Liver (tissue), 8 donors: ENCODE measurements at regions not wholly inside any gene's neighbourhood (a gene's known extent, or its start where the extent isn't known, plus 50 kb on each side); places are given as distances from the start of the nearest gene placed in this dataset.

Experiments
- DNase-seq: peaks from one replicate; pipeline ENCODE4 v3.0.0-alpha.2; 2017; ENCODE audit warnings: low spot score
- H3K27ac ChIP-seq, 2 donors: one replicate each; pipeline ENCODE4 v1.7.0; 2013; ENCODE audit warnings: inconsistent platforms in 2 of 2, low read length in 2 of 2, control low read depth in 1 of 2, low read depth in 1 of 2, mild to moderate bottlenecking in 1 of 2
- H3K27me3 ChIP-seq, 4 donors: one replicate each; pipeline versions ENCODE4 v1.6.1 to v1.7.0; 2013; ENCODE audit warnings: low read length in 3 of 4, inconsistent platforms in 1 of 4, mild to moderate bottlenecking in 1 of 4, moderate library complexity in 1 of 4; ENCODE audit not compliant: control insufficient read depth in 4 of 4, insufficient read depth in 4 of 4
- H3K36me3 ChIP-seq, 4 donors: one replicate each; pipeline versions ENCODE4 v1.6.1 to v1.7.0; 2013; ENCODE audit warnings: low read length in 3 of 4, mild to moderate bottlenecking in 3 of 4, low read depth in 1 of 4, moderate library complexity in 1 of 4; ENCODE audit not compliant: control insufficient read depth in 4 of 4, insufficient read depth in 3 of 4
- H3K4me1 ChIP-seq, 4 donors: one replicate each; pipeline versions ENCODE4 v1.6.1 to v1.7.0; 2013; ENCODE audit warnings: low read length in 3 of 4, mild to moderate bottlenecking in 3 of 4, moderate library complexity in 1 of 4; ENCODE audit not compliant: control insufficient read depth in 4 of 4, insufficient read depth in 4 of 4
- H3K4me3 ChIP-seq, 3 donors: one replicate each; pipeline versions ENCODE4 v1.6.1 to v1.7.0; 2013; ENCODE audit warnings: low read length in 3 of 3, control low read depth in 1 of 3, low read depth in 1 of 3, mild to moderate bottlenecking in 1 of 3
- H3K9ac ChIP-seq, 2 donors: one replicate each; pipeline ENCODE4 v1.7.0; 2013; ENCODE audit warnings: low read length in 2 of 2, mild to moderate bottlenecking in 2 of 2, moderate library complexity in 2 of 2, control low read depth in 1 of 2, low read depth in 1 of 2
- H3K9me3 ChIP-seq, 4 donors: one replicate each; pipeline versions ENCODE4 v1.6.1 to v1.7.0; 2013; ENCODE audit warnings: low read length in 3 of 4; ENCODE audit not compliant: control insufficient read depth in 4 of 4
- ATF3 ChIP-seq: IDR thresholded peaks from 2 replicates; pipeline ENCODE4 v1.6.1; 2016; ENCODE audit warnings: antibody characterized with exemption
- CTCF ChIP-seq: fragments of 150-350 bp; IDR thresholded peaks from 2 replicates; pipeline ENCODE4 v1.5.1; 2017; ENCODE audit warnings: improper control_type of control experiment, low read depth, low read length; ENCODE audit not compliant: missing input control
- EGR1 ChIP-seq, 2 donors: IDR thresholded peaks; 2 replicates each; pipeline ENCODE4 v1.6.1; 2016 to 2018; ENCODE audit warnings: antibody characterized with exemption in 2 of 2, low read depth in 2 of 2
- FOXA1 ChIP-seq: IDR thresholded peaks from 2 replicates; pipeline ENCODE4 v1.6.1; 2016; ENCODE audit warnings: antibody characterized with exemption
- FOXA2 ChIP-seq: IDR thresholded peaks from 2 replicates; pipeline ENCODE4 v1.6.1; 2016; ENCODE audit warnings: antibody characterized with exemption
- GABPA ChIP-seq, 2 donors: IDR thresholded peaks in 1 of 2; conservative IDR thresholded peaks in 1 of 2; 2 replicates each; pipeline ENCODE4 v1.6.1; 2016; ENCODE audit warnings: antibody characterized with exemption in 2 of 2, mild to moderate bottlenecking in 1 of 2, moderate library complexity in 1 of 2
- HNF4A ChIP-seq, 2 donors: conservative IDR thresholded peaks; 2 replicates each; pipeline ENCODE4 v1.6.1; 2016; ENCODE audit warnings: antibody characterized with exemption in 2 of 2, mild to moderate bottlenecking in 2 of 2
- HNF4G ChIP-seq: IDR thresholded peaks from 2 replicates; pipeline ENCODE4 v1.6.1; 2016; ENCODE audit warnings: antibody characterized with exemption
- JUND ChIP-seq, 2 donors: IDR thresholded peaks; 2 replicates each; pipeline ENCODE4 v1.6.1; 2016; ENCODE audit warnings: antibody characterized with exemption in 2 of 2
- MAX ChIP-seq: IDR thresholded peaks from 2 replicates; pipeline ENCODE4 v1.6.1; 2016; ENCODE audit warnings: antibody characterized with exemption
- NR2F2 ChIP-seq: IDR thresholded peaks from 2 replicates; pipeline ENCODE4 v1.6.1; 2016; ENCODE audit warnings: antibody characterized with exemption
- RAD21 ChIP-seq, 2 donors: IDR thresholded peaks; 2 replicates each; pipeline ENCODE4 v1.6.1; 2016; ENCODE audit warnings: antibody characterized with exemption in 2 of 2, mild to moderate bottlenecking in 2 of 2
- REST ChIP-seq: IDR thresholded peaks from 2 replicates; pipeline ENCODE4 v1.6.1; 2016; ENCODE audit warnings: antibody characterized with exemption, mild to moderate bottlenecking
- RXRA ChIP-seq, 2 donors: IDR thresholded peaks; 2 replicates each; pipeline ENCODE4 v1.6.1; 2017 to 2018; ENCODE audit warnings: antibody characterized with exemption in 2 of 2, mild to moderate bottlenecking in 1 of 2
- SP1 ChIP-seq: IDR thresholded peaks from 2 replicates; pipeline ENCODE4 v1.6.1; 2018; ENCODE audit warnings: antibody characterized with exemption, mild to moderate bottlenecking
- TAF1 ChIP-seq: conservative IDR thresholded peaks from 2 replicates; pipeline ENCODE4 v1.6.1; 2016; ENCODE audit warnings: antibody characterized with exemption, mild to moderate bottlenecking
- YY1 ChIP-seq: IDR thresholded peaks from 2 replicates; pipeline ENCODE4 v1.6.1; 2016; ENCODE audit warnings: antibody characterized with exemption, mild to moderate bottlenecking
- ZBTB33 ChIP-seq: IDR thresholded peaks from 2 replicates; pipeline ENCODE4 v1.6.1; 2016; ENCODE audit warnings: antibody characterized with exemption
- WGBS: extraction: QIAGEN DNeasy Blood & Tissue Kit; methylation state at CpG from one replicate; pipeline ENCODE4 v1.1.7; 2013; 5-methylcytosine and 5-hydroxymethylcytosine counted together
- donor health status: healthy.
- donor health status: healthy.
- donor health status: healthy.
- donor health status: healthy.
- donor health status: healthy.

- Histone ChIP-seq H3K4me1 (peaks cover 2 to 6% (median 4%) of the 10 kb centered on the region in 4 donors), H3K4me3 (no peak overlapping the region), H3K9ac (no peak overlapping the region), H3K36me3 (no peaks in the 10 kb centered on the region), H3K9me3 (no peaks in the 10 kb centered on the region), H3K27me3 (no peaks in the 10 kb centered on the region), H3K27ac (no peak overlapping the region)
- peak; percentile 14 for TF ChIP-seq FOXA2
- peak; percentile 78 for TF ChIP-seq NR2F2
- TF ChIP-seq CTCF = no peak
- peak; percentile 49 for TF ChIP-seq MAX
- no peak for TF ChIP-seq EGR1 (IDR thresholded peaks at IDR 0.05; ENCODE audit: low read depth in 2 of 2)
- peak in 1 of 2 donors; percentile 54 for TF ChIP-seq JUND (IDR thresholded peaks at IDR 0.05)
- no peak for TF ChIP-seq TAF1
- peak; percentile 31 for TF ChIP-seq YY1
- TF ChIP-seq RXRA (IDR thresholded peaks at IDR 0.05) = peak; percentile 81 to 84
- TF ChIP-seq HNF4A (conservative IDR thresholded peaks at IDR 0.05) = peak; percentile 62 to 74
- peak; percentile 33 to 50 for TF ChIP-seq RAD21 (IDR thresholded peaks at IDR 0.05)
- no peak for TF ChIP-seq GABPA (IDR thresholded peaks at IDR 0.05 in 1 of 2, conservative IDR thresholded peaks at IDR 0.05 in 1 of 2)
- peak; percentile 14 for TF ChIP-seq REST
- peak; percentile 76 for TF ChIP-seq SP1
- no peak for TF ChIP-seq HNF4G
- TF ChIP-seq ATF3 = no peak
- TF ChIP-seq FOXA1 = no peak
- no peak for TF ChIP-seq ZBTB33
- peak; percentile 51 for DNase-seq
- WGBS = 48% methylated on average over 2 of the region's 2 CpGs
Observed at GRCh38 chr5:57111993-57112392, 61.9 kb upstream of the GPBP1 start.

GRCh38 chr5:57113481-57113880 lies 60.4 kb upstream of the GPBP1 start:
- H3K36me3 ChIP-seq = no peaks in the 10 kb centered on the region
- no peak overlapping the region for H3K27ac ChIP-seq
- H3K4me3 ChIP-seq = no peak overlapping the region
- no peaks in the 10 kb centered on the region for H3K9me3 ChIP-seq
- H3K27me3 ChIP-seq = no peaks in the 10 kb centered on the region
- DNase-seq = no peak
- TF ChIP-seq CTCF = no peak
- TF ChIP-seq FOXA1 = no peak
- no peak for TF ChIP-seq HNF4A (conservative IDR thresholded peaks at IDR 0.05)
- no peak for TF ChIP-seq FOXA2
- TF ChIP-seq RXRA (IDR thresholded peaks at IDR 0.05) = no peak
- no peak for TF ChIP-seq TAF1
- TF ChIP-seq NR2F2 = no peak
- TF ChIP-seq REST = no peak
- TF ChIP-seq JUND (IDR thresholded peaks at IDR 0.05) = no peak
- no peak for TF ChIP-seq ATF3
- TF ChIP-seq YY1 = no peak
- TF ChIP-seq GABPA (IDR thresholded peaks at IDR 0.05 in 1 of 2, conservative IDR thresholded peaks at IDR 0.05 in 1 of 2) = no peak
- no peak overlapping the region for H3K9ac ChIP-seq
- H3K4me1 ChIP-seq = peaks cover 2 to 6% (median 4%) of the 10 kb centered on the region in 4 donors
